Mesenchymal stem cell (in vitro differentiated cells and primary cell): ENCODE measurements at regions not wholly inside any gene's neighbourhood (a gene's known extent, or its start where the extent isn't known, plus 50 kb on each side); places are given as distances from the start of the nearest gene placed in this dataset.
A peak's percentile ranks its signal among the peaks of the same experiment; 100 is the strongest.

ENCODE experiments used
- DNase-seq: peaks from one replicate; pipeline ENCODE4 v3.0.0-alpha.2; 2013
- H2AFZ ChIP-seq: one replicate; pipeline ENCODE4 v1.6.1; 2013; ENCODE audit warnings: low read depth, mild to moderate bottlenecking, control low read depth, inconsistent platforms, low read length, moderate library complexity
- H2AK5ac ChIP-seq: 2 replicates; pipeline ENCODE4 v1.6.1; 2013; ENCODE audit warnings: low read length, moderate library complexity, mild to moderate bottlenecking, inconsistent platforms; ENCODE audit not compliant: severe bottlenecking
- H2BK120ac ChIP-seq: one replicate; pipeline ENCODE4 v1.6.1; 2013; ENCODE audit warnings: low read depth, mild to moderate bottlenecking, inconsistent platforms, low read length, moderate library complexity
- H2BK12ac ChIP-seq, 2 experiments: one replicate each; pipeline ENCODE4 v1.6.1; 2013; ENCODE audit warnings: inconsistent platforms in 2 of 2, low read length in 2 of 2, mild to moderate bottlenecking in 2 of 2, moderate library complexity in 2 of 2, control low read depth in 1 of 2
- H2BK15ac ChIP-seq: one replicate; pipeline ENCODE4 v1.6.1; 2013; ENCODE audit warnings: mild to moderate bottlenecking, low read depth, inconsistent platforms; ENCODE audit not compliant: poor library complexity, severe bottlenecking
- H2BK5ac ChIP-seq: 2 replicates; pipeline ENCODE4 v1.6.1; 2013; ENCODE audit warnings: low read depth, mild to moderate bottlenecking, low read length, control low read depth, inconsistent platforms; ENCODE audit not compliant: poor library complexity, severe bottlenecking
- H3K14ac ChIP-seq, 2 experiments: one replicate each; pipeline ENCODE4 v1.6.1; 2013; ENCODE audit warnings: inconsistent platforms in 2 of 2, low read length in 2 of 2, control low read depth in 1 of 2, mild to moderate bottlenecking in 1 of 2, moderate library complexity in 1 of 2
- H3K18ac ChIP-seq, 2 experiments: one replicate each; pipeline ENCODE4 v1.6.1; 2013; ENCODE audit warnings: inconsistent platforms in 2 of 2, low read length in 2 of 2, control low read depth in 1 of 2, low read depth in 1 of 2, mild to moderate bottlenecking in 1 of 2
- H3K23ac ChIP-seq, 2 experiments: one replicate each; pipeline ENCODE4 v1.6.1; 2013; ENCODE audit warnings: inconsistent platforms in 2 of 2, low read length in 2 of 2, mild to moderate bottlenecking in 2 of 2, moderate library complexity in 2 of 2, control low read depth in 1 of 2
- H3K27ac ChIP-seq: 2 replicates; pipeline ENCODE4 v1.5.1; 2013; ENCODE audit warnings: mild to moderate bottlenecking, moderate library complexity, low read length, control low read depth, inconsistent platforms; ENCODE audit not compliant: poor library complexity, severe bottlenecking
- H3K27me3 ChIP-seq, 2 experiments: 2 replicates each; pipeline versions ENCODE4 v1.6.1 to v1.7.0; 2013; ENCODE audit warnings: low read length in 2 of 2, mild to moderate bottlenecking in 2 of 2, moderate library complexity in 2 of 2, control low read depth in 1 of 2, inconsistent platforms in 1 of 2; ENCODE audit not compliant: control insufficient read depth in 1 of 2, insufficient read depth in 1 of 2
- H3K36me3 ChIP-seq, 2 experiments: 2 replicates each; pipeline versions ENCODE4 v1.6.1 to v1.7.0; 2013; ENCODE audit warnings: low read length in 2 of 2, control low read depth in 1 of 2, inconsistent platforms in 1 of 2, low read depth in 1 of 2, mild to moderate bottlenecking in 1 of 2; ENCODE audit not compliant: insufficient read depth in 2 of 2, control insufficient read depth in 1 of 2
- H3K4ac ChIP-seq, 2 experiments: one replicate each; pipeline ENCODE4 v1.6.1; 2013; ENCODE audit warnings: inconsistent platforms in 2 of 2, low read length in 2 of 2, mild to moderate bottlenecking in 2 of 2, moderate library complexity in 2 of 2, control low read depth in 1 of 2, low read depth in 1 of 2
- H3K4me1 ChIP-seq: 2 replicates; pipeline ENCODE4 v1.6.1; 2013; ENCODE audit warnings: low read depth, low read length, control low read depth; ENCODE audit not compliant: control insufficient read depth, insufficient read depth
- H3K4me2 ChIP-seq: 2 replicates; pipeline ENCODE4 v1.6.1; 2013; ENCODE audit warnings: low read length, mild to moderate bottlenecking, inconsistent platforms; ENCODE audit not compliant: poor library complexity, severe bottlenecking
- H3K4me3 ChIP-seq, 2 experiments: 2 replicates each; pipeline versions ENCODE4 v1.5.1 to v1.7.0; 2013; ENCODE audit warnings: low read length in 2 of 2, mild to moderate bottlenecking in 2 of 2, control low read depth in 1 of 2, low read depth in 1 of 2; ENCODE audit not compliant: insufficient read depth in 1 of 2
- H3K79me1 ChIP-seq: replicated peaks from 2 replicates; pipeline ENCODE4 v1.6.1; 2013; ENCODE audit warnings: mild to moderate bottlenecking, control low read depth, low read length, inconsistent platforms; ENCODE audit not compliant: poor library complexity, severe bottlenecking
- H3K9ac ChIP-seq: 2 replicates; pipeline ENCODE4 v1.7.0; 2013; ENCODE audit warnings: mild to moderate bottlenecking, low read length, moderate library complexity
- H3K9me3 ChIP-seq: 2 replicates; pipeline ENCODE4 v1.7.0; 2013; ENCODE audit warnings: mild to moderate bottlenecking, low read length; ENCODE audit not compliant: control insufficient read depth
- H4K8ac ChIP-seq: one replicate; pipeline ENCODE4 v1.6.1; 2013; ENCODE audit warnings: inconsistent platforms, mild to moderate bottlenecking, low read length, moderate library complexity
- H4K91ac ChIP-seq: one replicate; pipeline ENCODE4 v1.6.1; 2013; ENCODE audit warnings: mild to moderate bottlenecking, low read length, inconsistent platforms
- WGBS: methylation state at CpG from one replicate; pipeline ENCODE4 v1.1.7; 2013; ENCODE audit warnings: mixed read lengths; 5-methylcytosine and 5-hydroxymethylcytosine counted together

DNA sequence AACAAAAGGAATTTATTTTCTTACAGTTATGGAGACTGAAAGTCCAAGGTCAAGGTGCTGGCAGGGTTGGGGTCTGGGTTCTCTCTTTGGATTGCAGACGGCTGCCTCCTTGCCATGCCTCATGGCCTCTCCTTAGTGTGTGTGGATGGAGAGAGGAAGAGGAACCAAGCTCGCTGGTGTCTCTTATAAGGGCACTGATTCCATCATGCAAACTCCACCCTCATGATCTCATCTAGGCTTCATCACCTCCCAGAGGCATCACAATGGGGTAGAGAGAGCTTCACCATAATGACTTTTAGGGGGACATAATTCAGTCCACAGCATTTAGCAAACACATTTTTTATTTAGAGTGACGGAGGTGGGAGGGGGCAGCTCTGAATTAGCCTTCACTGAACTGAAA lies 104.9 kb upstream of the ABCC4 start:
- Histone ChIP-seq H2AK5ac (no peak overlapping the region), H3K27ac (no peak overlapping the region), H2AFZ (no peak overlapping the region), H3K9ac (no peak overlapping the region), H3K27me3 (peaks cover 0 to 3% of the 10 kb centered on the region in 2 experiments), H3K4me3 (no peak overlapping the region), H2BK15ac (no peak overlapping the region), H3K4me1 (peaks cover 6% of the 10 kb centered on the region), H2BK12ac (no peak overlapping the region), H4K8ac (no peak overlapping the region), H3K36me3 (no peaks in the 10 kb centered on the region), H2BK120ac (no peak overlapping the region), H3K23ac (no peak overlapping the region), H4K91ac (no peak overlapping the region), H2BK5ac (no peak overlapping the region), H3K9me3 (no peaks in the 10 kb centered on the region), H3K4ac (no peak overlapping the region), H3K4me2 (no peak overlapping the region), H3K79me1 (no peaks in the 10 kb centered on the region), H3K14ac (no peak overlapping the region), H3K18ac (no peak overlapping the region)
- no peak for DNase-seq
- WGBS, result 73% methylated on average over 1 of the region's 3 CpGs

DNA sequence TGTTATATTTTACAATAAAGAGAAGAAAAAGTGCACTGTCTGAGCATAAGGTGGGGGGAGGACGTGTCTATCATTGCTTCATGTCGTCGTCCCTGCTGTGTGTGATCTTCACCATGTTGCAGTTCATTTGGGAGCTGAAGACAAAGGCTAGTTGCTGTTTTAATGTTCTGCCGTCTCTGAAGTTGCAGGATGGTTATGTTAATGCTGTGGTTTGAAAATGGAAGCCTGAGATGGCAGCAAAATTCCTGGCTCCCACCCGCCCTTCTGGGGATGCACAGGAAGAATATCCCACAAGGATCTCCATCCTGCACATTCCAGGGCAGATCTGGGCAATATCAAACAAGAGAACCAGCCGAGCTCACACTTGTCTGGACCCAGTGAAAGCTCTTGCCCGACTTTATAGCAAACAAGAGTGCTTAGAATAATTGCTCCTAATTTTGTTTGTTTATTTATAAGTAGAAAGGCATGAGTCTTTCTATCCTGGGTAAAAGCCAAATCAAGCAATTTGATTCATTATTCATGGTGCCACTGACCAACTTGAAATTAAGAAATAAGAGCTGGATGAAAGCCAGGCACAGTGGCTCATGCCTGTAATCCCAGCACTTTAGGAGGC lies 110.3 kb upstream of the ABCC4 start:
- H3K4me1 ChIP-seq, result no peaks in the 10 kb centered on the region
- H4K91ac ChIP-seq, result no peak overlapping the region
- no peak overlapping the region for H2AK5ac ChIP-seq
- no peak overlapping the region for H2BK120ac ChIP-seq
- no peak overlapping the region for H2AFZ ChIP-seq
- no peak overlapping the region for H2BK15ac ChIP-seq
- peak; percentile 26 for DNase-seq
- no peak overlapping the region for H3K18ac ChIP-seq
- H3K4me3 ChIP-seq, result no peak overlapping the region
- H3K4ac ChIP-seq, result no peak overlapping the region
- H4K8ac ChIP-seq, result no peak overlapping the region
- no peak overlapping the region for H3K27ac ChIP-seq
- H2BK5ac ChIP-seq, result no peak overlapping the region
- H3K9me3 ChIP-seq, result no peaks in the 10 kb centered on the region
- no peak overlapping the region for H3K9ac ChIP-seq
- no peak overlapping the region for H3K4me2 ChIP-seq
- no peak overlapping the region for H3K14ac ChIP-seq
- no peak overlapping the region for H3K23ac ChIP-seq
- H3K79me1 ChIP-seq, result no peaks in the 10 kb centered on the region
- H3K27me3 ChIP-seq, result no peaks in the 10 kb centered on the region
- no peaks in the 10 kb centered on the region for H3K36me3 ChIP-seq
- WGBS, result 42% methylated on average over 7 of the region's 7 CpGs
- H2BK12ac ChIP-seq, result no peak overlapping the region

DNA sequence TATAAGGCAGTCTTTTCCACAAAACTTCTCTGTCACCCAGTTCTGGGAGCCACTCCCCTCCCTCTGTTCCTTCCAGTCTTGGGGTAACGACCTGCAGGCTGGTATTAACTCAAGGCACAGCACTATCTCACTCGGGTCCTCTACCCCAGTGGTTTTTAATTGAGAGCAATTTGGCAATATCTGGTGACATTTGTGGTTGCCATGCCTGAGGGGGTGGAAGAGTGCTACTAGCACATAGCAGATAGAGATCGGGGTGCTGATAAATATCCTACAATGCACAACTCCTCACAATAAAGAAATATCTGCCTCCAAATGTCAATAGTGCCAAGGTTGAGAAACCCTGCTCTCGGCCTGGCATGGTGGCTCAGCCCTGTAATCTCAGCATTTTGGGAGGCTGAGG lies 117.7 kb upstream of the ABCC4 start:
- Histone ChIP-seq H3K4me3 (no peak overlapping the region), H4K8ac (no peak overlapping the region)

DNA sequence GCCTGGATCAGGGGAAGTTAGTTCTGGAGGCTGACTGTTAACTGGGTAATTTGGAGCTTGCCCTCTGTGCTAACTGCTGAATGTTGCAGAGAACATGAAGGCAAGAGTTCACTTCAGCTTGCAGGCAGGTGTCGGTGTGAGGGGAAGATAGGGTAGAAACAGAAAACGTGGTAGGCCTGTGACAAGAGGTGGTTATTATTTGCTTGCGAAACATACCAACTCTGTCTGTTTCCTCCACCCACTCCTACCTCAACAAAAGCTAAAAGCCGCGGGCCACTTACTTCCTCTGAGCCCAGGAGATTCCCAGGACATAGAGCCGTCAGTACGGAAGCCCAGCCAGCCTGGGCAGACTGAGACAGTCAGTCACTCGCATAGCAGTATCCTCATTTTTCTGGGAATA lies 119.2 kb upstream of the ABCC4 start:
- no peak overlapping the region for H2BK12ac ChIP-seq
- H3K27me3 ChIP-seq, result peaks cover 0 to 9% of the 10 kb centered on the region in 2 experiments
- H3K18ac ChIP-seq, result no peak overlapping the region
- no peak overlapping the region for H2BK5ac ChIP-seq
- no peak overlapping the region for H3K14ac ChIP-seq
- H3K27ac ChIP-seq, result no peak overlapping the region
- H3K9ac ChIP-seq, result no peak overlapping the region
- no peak for DNase-seq
- 85% methylated on average over 5 of the region's 8 CpGs for WGBS
- no peak overlapping the region for H4K8ac ChIP-seq
- no peak overlapping the region for H2AFZ ChIP-seq
- H3K36me3 ChIP-seq, result no peaks in the 10 kb centered on the region
- H2BK120ac ChIP-seq, result no peak overlapping the region
- H3K4ac ChIP-seq, result no peak overlapping the region
- no peak overlapping the region for H3K4me3 ChIP-seq
- H4K91ac ChIP-seq, result peak overlapping the region; percentile 59
- H3K23ac ChIP-seq, result no peak overlapping the region
- no peak overlapping the region for H2AK5ac ChIP-seq
- no peaks in the 10 kb centered on the region for H3K9me3 ChIP-seq
- H3K4me1 ChIP-seq, result no peaks in the 10 kb centered on the region
- no peak overlapping the region for H2BK15ac ChIP-seq
- H3K4me2 ChIP-seq, result no peak overlapping the region
- H3K79me1 ChIP-seq, result no peaks in the 10 kb centered on the region

More for the DNA sequence above, 117.7 kb upstream of the ABCC4 start:
- Histone ChIP-seq H3K9ac (no peak overlapping the region), H3K9me3 (no peaks in the 10 kb centered on the region), H3K4ac (no peak overlapping the region), H2AK5ac (no peak overlapping the region), H3K79me1 (no peaks in the 10 kb centered on the region), H3K4me2 (no peak overlapping the region), H3K23ac (no peak overlapping the region), H2AFZ (no peak overlapping the region), H2BK12ac (no peak overlapping the region), H3K36me3 (no peaks in the 10 kb centered on the region), H3K18ac (no peak overlapping the region), H3K14ac (no peak overlapping the region), H3K27ac (no peak overlapping the region), H2BK120ac (no peak overlapping the region), H3K4me1 (no peaks in the 10 kb centered on the region), H3K27me3 (peaks cover 0 to 9% of the 10 kb centered on the region in 2 experiments), H2BK5ac (no peak overlapping the region), H4K91ac (no peak overlapping the region), H2BK15ac (no peak overlapping the region)
- WGBS, result 89% methylated on average over 1 of the region's 4 CpGs
- DNase-seq, result no peak
